Tibial nerve (tissue), 4 donors: ENCODE measurements at regions not wholly inside any gene's neighbourhood (a gene's known extent, or its start where the extent isn't known, plus 50 kb on each side); places are given as distances from the start of the nearest gene placed in this dataset.

Source experiments
- DNase-seq, 2 donors: peaks; one replicate each; pipeline ENCODE4 v3.0.0-alpha.2; 2019; ENCODE audit warnings: low spot score in 2 of 2
- H3K27ac ChIP-seq, 4 donors: fragments of 200-600 bp; sonication (generic) in 3 of 4; one replicate each; pipeline ENCODE4 v1.5.1; 2017 to 2019; ENCODE audit warnings: mild to moderate bottlenecking in 1 of 4
- H3K27me3 ChIP-seq, 2 donors: fragments of 200-600 bp; sonication (generic) in 1 of 2; one replicate each; pipeline versions ENCODE4 v1.5.1 to v1.6.0; 2017 to 2019
- H3K36me3 ChIP-seq, 3 donors: fragments of 200-600 bp; sonication (generic); one replicate each; pipeline ENCODE4 v1.5.1; 2018 to 2019
- H3K4me1 ChIP-seq, 4 donors: fragments of 200-600 bp; sonication (generic) in 3 of 4; one replicate each; pipeline ENCODE4 v1.5.1; 2017 to 2019
- H3K4me3 ChIP-seq, 4 donors: fragments of 200-600 bp; sonication (generic) in 3 of 4; one replicate each; pipeline ENCODE4 v1.5.1; 2017 to 2019; ENCODE audit warnings: mild to moderate bottlenecking in 1 of 4, moderate library complexity in 1 of 4
- H3K9me3 ChIP-seq, 4 donors: fragments of 200-600 bp; sonication (generic) in 3 of 4; one replicate each; pipeline ENCODE4 v1.5.1; 2017 to 2019
- CTCF ChIP-seq, 5 experiments: fragments of 200-600 bp in 3 of 5; fragments of 450-650 bp in 2 of 5; sonication (generic) in 3 of 5; IDR thresholded peaks; one replicate each; pipeline ENCODE4 v1.5.1; 2016 to 2019; ENCODE audit warnings: antibody characterized with exemption in 5 of 5, mild to moderate bottlenecking in 3 of 5, moderate library complexity in 2 of 5
- EP300 ChIP-seq, 2 donors: sonication (generic); formaldehyde crosslinking; IDR thresholded peaks; one replicate each; pipeline ENCODE4 v1.6.1; 2017; ENCODE audit warnings: antibody characterized with exemption in 2 of 2, mild to moderate bottlenecking in 1 of 2
- POLR2A ChIP-seq, 2 donors: fragments of 450-650 bp; IDR thresholded peaks; one replicate each; pipeline ENCODE4 v1.6.1; 2017; ENCODE audit warnings: antibody characterized with exemption in 2 of 2, mild to moderate bottlenecking in 2 of 2, moderate library complexity in 2 of 2
- WGBS, 2 donors: methylation state at CpG; one replicate each; pipeline ENCODE4 v1.1.5; 2018; 5-methylcytosine and 5-hydroxymethylcytosine counted together

GRCh38 chr4:10260777-10261176, 144.2 kb upstream of the WDR1 start:
- Histone ChIP-seq H3K4me3 (no peak overlapping the region), H3K36me3 (no peaks in the 10 kb centered on the region), H3K4me1 (no peaks in the 10 kb centered on the region), H3K27ac (no peak overlapping the region), H3K9me3 (no peaks in the 10 kb centered on the region), H3K27me3 (no peaks in the 10 kb centered on the region)
- DNase-seq = no peak
- 62 to 75% methylated on average over 2 of the region's 2 CpGs for WGBS, 2 donors
- TF ChIP-seq CTCF (IDR thresholded peaks at IDR 0.05) = no peak
- no peak for TF ChIP-seq EP300 (IDR thresholded peaks at IDR 0.05)
- TF ChIP-seq POLR2A (IDR thresholded peaks at IDR 0.05) = no peak

- no peaks in the 10 kb centered on the region for H3K36me3 ChIP-seq
- H3K4me1 ChIP-seq = no peaks in the 10 kb centered on the region
- TF ChIP-seq CTCF (IDR thresholded peaks at IDR 0.05) (no peak), EP300 (IDR thresholded peaks at IDR 0.05) (no peak), POLR2A (IDR thresholded peaks at IDR 0.05) (no peak)
Measured at GRCh38 chr4:10259976-10260375, 143.4 kb upstream of the WDR1 start.

GRCh38 chr4:10256203-10256602, 139.6 kb upstream of the WDR1 start:
- no peaks in the 10 kb centered on the region for H3K9me3 ChIP-seq

More at GRCh38 chr4:10259976-10260375, 143.4 kb upstream of the WDR1 start:
- Histone ChIP-seq H3K9me3 (no peaks in the 10 kb centered on the region), H3K4me3 (no peak overlapping the region), H3K27me3 (no peaks in the 10 kb centered on the region), H3K27ac (no peak overlapping the region)
- 85 to 89% methylated on average over 2 of the region's 2 CpGs for WGBS, 2 donors
- DNase-seq = no peak

GRCh38 chr4:10253765-10254164, 137.2 kb upstream of the WDR1 start:
- no peaks in the 10 kb centered on the region for H3K4me1 ChIP-seq
- DNase-seq = no peak
- 68 to 82% methylated on average over 6 of the region's 6 CpGs for WGBS, 2 donors
- no peaks in the 10 kb centered on the region for H3K27me3 ChIP-seq
- no peak for TF ChIP-seq EP300 (IDR thresholded peaks at IDR 0.05)
- no peak for TF ChIP-seq POLR2A (IDR thresholded peaks at IDR 0.05)
- TF ChIP-seq CTCF (IDR thresholded peaks at IDR 0.05) = no peak
- H3K36me3 ChIP-seq = no peaks in the 10 kb centered on the region
- no peaks in the 10 kb centered on the region for H3K9me3 ChIP-seq
- H3K27ac ChIP-seq = no peak overlapping the region
- no peak overlapping the region for H3K4me3 ChIP-seq

More at GRCh38 chr4:10256203-10256602, 139.6 kb upstream of the WDR1 start:
- whole genome bisulfite sequencing, 2 donors = 63 to 70% methylated on average over 3 of the region's 3 CpGs
- Histone ChIP-seq H3K4me3 (no peak overlapping the region), H3K36me3 (no peaks in the 10 kb centered on the region), H3K27ac (no peak overlapping the region), H3K27me3 (no peaks in the 10 kb centered on the region), H3K4me1 (no peaks in the 10 kb centered on the region)
- TF ChIP-seq CTCF (IDR thresholded peaks at IDR 0.05) = no peak
- TF ChIP-seq POLR2A (IDR thresholded peaks at IDR 0.05) = no peak
- TF ChIP-seq EP300 (IDR thresholded peaks at IDR 0.05) = no peak
- no peak for DNase-seq

GRCh38 chr4:10245751-10246150, 129.2 kb upstream of the WDR1 start:
- no peak for TF ChIP-seq CTCF (IDR thresholded peaks at IDR 0.05)
- TF ChIP-seq EP300 (IDR thresholded peaks at IDR 0.05) = no peak
- no peak for TF ChIP-seq POLR2A (IDR thresholded peaks at IDR 0.05)
- 81 to 85% methylated on average over 7 of the region's 7 CpGs for WGBS, 2 donors
- Histone ChIP-seq H3K9me3 (no peaks in the 10 kb centered on the region), H3K36me3 (no peaks in the 10 kb centered on the region), H3K27me3 (no peaks in the 10 kb centered on the region), H3K27ac (no peak overlapping the region), H3K4me1 (no peaks in the 10 kb centered on the region), H3K4me3 (no peak overlapping the region)
- no peak for DNase-seq
